Endothelial cell (in vitro differentiated cells): ENCODE measurements at regions not wholly inside any gene's neighbourhood (a gene's known extent, or its start where the extent isn't known, plus 50 kb on each side); places are given as distances from the start of the nearest gene placed in this dataset.

Experiments
- DNase-seq: peaks from one replicate; pipeline ENCODE4 v3.0.0; 2021; ENCODE audit warnings: low spot score
- H3K27ac Mint-ChIP-seq: one replicate; pipeline ENCODE4 v1.8.0; 2021; ENCODE audit warnings: mixed read lengths, inconsistent platforms; ENCODE audit not compliant: unreplicated experiment
- H3K27me3 Mint-ChIP-seq: one replicate; pipeline ENCODE4 v1.8.0; 2021; ENCODE audit warnings: mild to moderate bottlenecking, moderate library complexity, mixed read lengths, inconsistent platforms; ENCODE audit not compliant: unreplicated experiment
- H3K36me3 Mint-ChIP-seq: one replicate; pipeline ENCODE4 v1.8.0; 2021; ENCODE audit warnings: mild to moderate bottlenecking, low read depth, mixed read lengths, inconsistent platforms; ENCODE audit not compliant: unreplicated experiment
- H3K4me1 Mint-ChIP-seq: one replicate; pipeline ENCODE4 v1.8.0; 2021; ENCODE audit warnings: mild to moderate bottlenecking, mixed read lengths, inconsistent platforms; ENCODE audit not compliant: unreplicated experiment
- H3K4me3 Mint-ChIP-seq: one replicate; pipeline ENCODE4 v1.8.0; 2021; ENCODE audit warnings: mild to moderate bottlenecking, mixed read lengths, inconsistent platforms; ENCODE audit not compliant: unreplicated experiment
- H3K9me3 Mint-ChIP-seq: one replicate; pipeline ENCODE4 v1.8.0; 2021; ENCODE audit warnings: mixed read lengths, inconsistent platforms; ENCODE audit not compliant: unreplicated experiment
- CTCF ChIP-seq: fragments of 200-600 bp; sonication (generic); IDR thresholded peaks from one replicate; pipeline ENCODE4 v1.5.0; 2021; ENCODE audit warnings: antibody characterized with exemption; ENCODE audit not compliant: unreplicated experiment

- peaks cover 3% of the 10 kb centered on the region for H3K4me1 Mint-ChIP-seq
- H3K4me3 Mint-ChIP-seq, result no peak overlapping the region
- no peak for TF ChIP-seq CTCF
- H3K9me3 Mint-ChIP-seq, result no peaks in the 10 kb centered on the region
- H3K27me3 Mint-ChIP-seq, result peaks cover 5% of the 10 kb centered on the region
- no peak overlapping the region for H3K27ac Mint-ChIP-seq
- DNase-seq, result no peak
- no peaks in the 10 kb centered on the region for H3K36me3 Mint-ChIP-seq
Measured at GRCh38 chr22:48939441-48940265, 888.0 kb downstream of the BRD1 start.

GRCh38 chr22:48938741-48939140 lies 888.9 kb downstream of the BRD1 start:
- Mint-ChIP-seq H3K27me3 (peaks cover 5% of the 10 kb centered on the region), H3K9me3 (no peaks in the 10 kb centered on the region), H3K4me3 (no peak overlapping the region), H3K4me1 (no peaks in the 10 kb centered on the region), H3K36me3 (no peaks in the 10 kb centered on the region), H3K27ac (no peak overlapping the region)
- TF ChIP-seq CTCF, result no peak
- DNase-seq, result no peak

GRCh38 chr22:48937032-48937639 lies 890.5 kb downstream of the BRD1 start:
- TF ChIP-seq CTCF, result no peak
- Mint-ChIP-seq H3K4me1 (no peaks in the 10 kb centered on the region), H3K9me3 (no peaks in the 10 kb centered on the region), H3K4me3 (no peak overlapping the region), H3K36me3 (no peaks in the 10 kb centered on the region), H3K27me3 (peaks cover 5% of the 10 kb centered on the region), H3K27ac (no peak overlapping the region)
- DNase-seq, result no peak

- H3K4me1 Mint-ChIP-seq, result no peaks in the 10 kb centered on the region
- peaks cover 5% of the 10 kb centered on the region for H3K27me3 Mint-ChIP-seq
- H3K9me3 Mint-ChIP-seq, result no peaks in the 10 kb centered on the region
Measured at GRCh38 chr22:48936391-48936790, 891.3 kb downstream of the BRD1 start.

More at GRCh38 chr22:48936391-48936790, 891.3 kb downstream of the BRD1 start:
- H3K4me3 Mint-ChIP-seq, result no peak overlapping the region
- no peaks in the 10 kb centered on the region for H3K36me3 Mint-ChIP-seq
- H3K27ac Mint-ChIP-seq, result no peak overlapping the region
- TF ChIP-seq CTCF, result no peak
- no peak for DNase-seq
